Esophagus muscularis mucosa (tissue), 3 donors: ENCODE measurements at regions not wholly inside any gene's neighbourhood (a gene's known extent, or its start where the extent isn't known, plus 50 kb on each side); places are given as distances from the start of the nearest gene placed in this dataset.

Source experiments
- POLR2A ChIP-seq: fragments of 450-650 bp; IDR thresholded peaks from one replicate; pipeline ENCODE4 v1.6.1; 2017; ENCODE audit warnings: antibody characterized with exemption, moderate library complexity, mild to moderate bottlenecking, low read depth
- TF ChIP-seq, protein P1 (sequence below), 3 experiments: fragments of 200-600 bp in 2 of 3; fragments of 450-650 bp in 1 of 3; sonication (generic) in 2 of 3; IDR thresholded peaks; one replicate each; pipeline ENCODE4 v1.5.1; 2017 to 2019; ENCODE audit warnings: antibody characterized with exemption in 3 of 3, mild to moderate bottlenecking in 2 of 3, moderate library complexity in 1 of 3

DNA sequence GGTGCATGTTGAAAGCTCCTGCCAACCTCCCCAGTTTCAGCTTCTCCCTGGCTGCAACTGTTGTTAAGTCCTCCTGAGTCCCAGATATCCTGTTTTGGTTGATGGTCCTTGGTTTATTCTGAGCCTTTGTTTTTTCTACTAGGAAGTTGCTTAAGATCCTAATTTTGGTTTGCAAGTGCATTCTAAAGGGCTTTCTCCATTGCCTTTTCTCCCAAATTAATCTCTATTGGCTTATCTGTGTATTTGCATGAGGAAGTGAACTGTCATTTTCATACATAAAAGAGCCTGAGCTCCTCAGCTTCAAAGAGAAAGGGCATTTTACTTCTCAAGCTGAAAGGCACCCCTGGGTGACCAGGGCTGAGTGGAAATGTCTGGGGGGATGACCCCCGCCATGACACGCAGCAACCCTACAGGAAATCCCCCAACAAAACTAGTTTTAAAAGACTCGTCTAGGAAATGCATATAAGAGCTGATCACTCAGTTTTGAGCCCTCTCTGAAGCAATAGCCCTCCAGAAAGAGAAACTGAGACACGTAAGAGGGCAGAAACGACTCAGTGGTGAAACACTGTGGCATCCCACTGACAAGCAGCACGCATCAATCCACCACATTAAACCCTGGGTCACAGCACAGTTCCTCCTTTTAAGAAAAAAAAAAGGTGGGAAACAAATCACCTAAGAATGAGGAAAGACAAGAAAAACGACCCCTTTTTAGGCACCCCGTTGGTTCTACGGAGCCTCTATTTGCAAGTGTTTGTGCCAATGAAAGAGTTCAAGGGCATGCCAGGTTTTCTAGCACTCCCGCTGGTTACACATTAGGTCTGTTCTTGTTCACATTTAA is 140.9 kb downstream of the THBS2 start:
- TF ChIP-seq, protein P1, sequence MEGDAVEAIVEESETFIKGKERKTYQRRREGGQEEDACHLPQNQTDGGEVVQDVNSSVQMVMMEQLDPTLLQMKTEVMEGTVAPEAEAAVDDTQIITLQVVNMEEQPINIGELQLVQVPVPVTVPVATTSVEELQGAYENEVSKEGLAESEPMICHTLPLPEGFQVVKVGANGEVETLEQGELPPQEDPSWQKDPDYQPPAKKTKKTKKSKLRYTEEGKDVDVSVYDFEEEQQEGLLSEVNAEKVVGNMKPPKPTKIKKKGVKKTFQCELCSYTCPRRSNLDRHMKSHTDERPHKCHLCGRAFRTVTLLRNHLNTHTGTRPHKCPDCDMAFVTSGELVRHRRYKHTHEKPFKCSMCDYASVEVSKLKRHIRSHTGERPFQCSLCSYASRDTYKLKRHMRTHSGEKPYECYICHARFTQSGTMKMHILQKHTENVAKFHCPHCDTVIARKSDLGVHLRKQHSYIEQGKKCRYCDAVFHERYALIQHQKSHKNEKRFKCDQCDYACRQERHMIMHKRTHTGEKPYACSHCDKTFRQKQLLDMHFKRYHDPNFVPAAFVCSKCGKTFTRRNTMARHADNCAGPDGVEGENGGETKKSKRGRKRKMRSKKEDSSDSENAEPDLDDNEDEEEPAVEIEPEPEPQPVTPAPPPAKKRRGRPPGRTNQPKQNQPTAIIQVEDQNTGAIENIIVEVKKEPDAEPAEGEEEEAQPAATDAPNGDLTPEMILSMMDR (IDR thresholded peaks at IDR 0.05): no peak
- TF ChIP-seq POLR2A: no peak
